NOMO-1 treated with dmso at 0.1 percent for 144 hours (cell line): ENCODE measurements at regions not wholly inside any gene's neighbourhood (a gene's known extent, or its start where the extent isn't known, plus 50 kb on each side); places are given as distances from the start of the nearest gene placed in this dataset.
"Not testable (repeated sequence)": the region's sequence is repeated elsewhere in the genome, so short reads cannot be mapped to it uniquely, and the experiment has no call there.

Experiments
- DNase-seq: peaks from one replicate; lab custom pipeline; 2025; ENCODE audit not compliant: unreplicated experiment; lab: John Stamatoyannopoulos, UW

DNA sequence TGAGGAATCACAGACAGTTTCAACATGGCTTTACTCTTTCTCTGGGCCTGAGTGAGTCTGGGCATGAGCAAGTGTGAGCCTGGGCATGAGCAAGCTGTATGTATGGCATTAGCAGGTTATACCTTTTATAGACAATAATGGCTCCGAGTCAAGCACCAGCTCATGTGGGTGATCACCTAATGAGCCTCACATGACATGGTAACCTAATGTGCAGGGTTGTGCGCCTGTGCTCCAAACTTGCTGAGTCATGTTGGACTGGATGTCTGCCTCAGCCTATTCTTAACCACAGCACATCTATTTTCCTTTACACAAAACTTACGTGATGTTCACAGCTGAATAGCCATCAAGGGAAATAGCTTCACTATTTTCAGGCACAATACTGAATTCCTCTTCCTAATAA lies 236.2 kb upstream of the NRIP1 start:
- no peak for DNase-seq

DNA sequence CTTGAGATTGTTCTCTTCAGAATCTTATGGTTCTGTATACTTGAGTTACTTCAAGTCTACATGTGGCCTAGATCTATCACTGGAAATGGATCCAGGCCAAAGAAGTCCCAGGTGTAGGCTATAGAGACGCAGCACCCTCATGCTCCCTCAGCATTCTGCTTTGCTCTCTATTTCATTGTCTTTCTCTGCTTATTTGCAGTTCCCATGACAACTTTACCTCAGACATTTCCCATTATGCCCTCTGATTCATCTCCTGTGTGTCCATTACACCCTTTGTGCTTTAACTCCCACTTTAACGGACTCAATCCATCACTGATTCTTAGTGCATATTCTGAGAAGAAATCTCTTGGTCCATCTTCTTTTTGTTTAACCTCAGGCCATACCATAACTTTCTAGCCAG lies 236.9 kb upstream of the NRIP1 start:
- DNase-seq: no peak

DNA sequence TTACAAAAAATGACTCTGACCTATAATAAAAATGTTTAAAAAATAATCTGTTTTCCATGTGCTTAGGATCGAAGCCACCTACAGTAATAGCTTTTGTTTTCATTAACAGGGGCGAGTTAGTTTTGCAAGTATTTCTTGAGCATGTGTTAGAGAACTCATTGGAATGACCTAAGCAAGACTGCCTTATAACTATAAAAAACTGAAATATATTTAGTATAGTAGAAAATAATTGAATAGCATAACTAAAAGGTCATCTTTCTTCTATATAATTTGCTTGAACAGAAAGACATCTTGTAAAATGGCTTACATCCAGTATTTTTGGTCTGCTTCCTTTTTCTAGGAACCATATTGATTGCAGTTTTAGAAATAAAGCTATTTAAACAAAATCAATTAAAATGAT lies 241.5 kb upstream of the NRIP1 start:
- no peak for DNase-seq

DNA sequence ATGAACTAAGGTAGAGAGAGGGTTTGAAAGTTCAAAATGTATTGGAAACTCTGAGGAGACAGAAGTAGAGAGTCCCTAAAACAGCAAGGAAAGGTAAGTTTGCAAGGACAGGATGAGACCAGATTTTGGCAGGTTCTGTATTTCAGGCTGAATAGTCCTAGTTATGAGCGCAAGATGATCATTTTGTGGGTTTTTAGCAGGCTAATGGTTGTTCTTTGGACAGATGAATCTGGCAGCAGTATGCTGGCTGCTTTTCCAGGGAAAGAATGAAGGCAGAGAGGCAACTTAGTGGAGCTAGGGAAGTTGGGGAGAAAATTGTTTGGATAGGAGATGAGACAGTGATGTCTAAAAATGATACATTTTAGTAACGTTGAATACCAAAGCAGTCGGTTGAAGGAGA lies 243.5 kb upstream of the NRIP1 start:
- DNase-seq: no peak

DNA sequence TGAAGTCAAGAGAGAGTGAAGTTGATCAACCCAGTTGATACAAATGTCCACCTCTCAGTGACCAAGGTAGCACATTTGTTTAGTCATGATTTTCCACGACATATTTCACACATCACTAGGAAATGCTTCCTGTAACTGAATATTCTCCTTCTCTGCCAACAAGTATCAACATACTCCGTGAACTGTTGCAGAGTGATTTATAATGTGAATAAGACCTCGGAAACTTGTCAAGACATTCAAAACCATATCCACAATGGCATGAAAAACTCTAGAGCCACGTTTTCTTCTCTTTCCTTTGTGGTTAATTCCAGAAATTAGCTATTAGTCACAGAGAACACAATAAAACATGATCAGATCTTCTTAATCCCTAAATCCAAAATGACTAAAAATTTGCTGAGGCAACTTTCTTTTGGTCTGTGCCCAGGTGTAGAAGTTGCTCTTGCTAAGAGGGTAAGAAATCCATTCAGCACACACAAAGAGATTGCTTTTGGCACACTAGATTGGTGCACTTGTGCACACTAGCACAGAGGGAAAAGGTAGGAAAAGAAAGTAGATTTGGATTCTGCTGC lies 244.3 kb upstream of the NRIP1 start:
- no peak for DNase-seq

DNA sequence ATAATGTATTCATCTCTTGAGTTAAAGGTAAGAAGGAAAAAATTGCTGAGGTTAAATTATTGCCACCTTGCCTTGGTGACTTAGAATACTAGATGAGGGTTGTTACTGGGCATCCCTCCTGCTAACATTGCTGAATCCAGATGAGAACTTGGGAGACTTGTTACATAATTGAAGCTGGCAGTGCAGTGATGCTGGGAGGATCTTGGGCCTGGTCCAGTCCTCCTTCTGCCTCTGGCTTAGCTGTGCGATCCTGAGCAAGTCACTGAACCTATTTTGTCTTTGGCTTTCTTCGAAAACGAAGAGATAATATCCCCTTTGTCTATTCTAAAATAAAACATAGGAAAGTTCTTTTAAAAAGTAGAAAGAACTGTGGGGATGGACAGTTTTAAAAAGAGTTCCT lies 244.9 kb upstream of the NRIP1 start:
- DNase-seq: no peak

DNA sequence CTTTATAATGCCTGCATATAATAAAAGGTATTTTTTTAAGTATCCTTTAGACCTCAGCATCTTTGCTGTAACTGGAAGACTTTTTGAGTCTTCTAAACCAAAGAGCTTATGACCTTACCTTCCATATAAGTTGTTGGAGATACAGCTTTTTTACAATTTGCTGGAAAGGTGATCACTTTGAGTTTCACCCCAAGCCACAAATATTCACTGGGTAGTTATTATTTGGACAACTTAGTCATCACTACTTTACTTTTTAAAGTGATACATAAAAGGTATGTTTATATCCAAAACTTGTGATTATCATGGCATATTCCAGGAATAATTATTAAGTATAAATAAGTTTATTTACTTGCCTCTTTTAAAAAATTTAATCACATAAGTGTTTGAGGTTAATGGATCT lies 246.7 kb upstream of the NRIP1 start:
- no peak for DNase-seq

DNA sequence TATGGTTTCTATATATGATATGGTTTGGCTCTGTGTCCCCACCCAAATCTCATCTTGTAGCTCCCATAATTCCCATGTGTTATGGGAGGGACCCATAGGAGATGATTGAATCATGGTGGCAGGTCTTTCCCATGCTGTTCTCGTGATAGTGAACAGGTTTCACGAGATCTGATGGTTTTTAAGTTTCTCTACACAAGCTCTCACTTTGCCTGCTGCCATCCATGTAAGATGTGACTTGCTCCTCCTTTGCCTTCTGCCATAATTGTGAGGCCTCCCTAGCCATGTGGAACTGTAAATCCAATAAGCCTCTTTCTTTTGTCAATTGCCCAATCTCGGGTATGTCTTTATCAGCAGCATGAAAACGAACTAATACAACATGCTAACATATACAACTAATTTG lies 252.2 kb upstream of the NRIP1 start:
- DNase-seq: not testable (repeated sequence)

DNA sequence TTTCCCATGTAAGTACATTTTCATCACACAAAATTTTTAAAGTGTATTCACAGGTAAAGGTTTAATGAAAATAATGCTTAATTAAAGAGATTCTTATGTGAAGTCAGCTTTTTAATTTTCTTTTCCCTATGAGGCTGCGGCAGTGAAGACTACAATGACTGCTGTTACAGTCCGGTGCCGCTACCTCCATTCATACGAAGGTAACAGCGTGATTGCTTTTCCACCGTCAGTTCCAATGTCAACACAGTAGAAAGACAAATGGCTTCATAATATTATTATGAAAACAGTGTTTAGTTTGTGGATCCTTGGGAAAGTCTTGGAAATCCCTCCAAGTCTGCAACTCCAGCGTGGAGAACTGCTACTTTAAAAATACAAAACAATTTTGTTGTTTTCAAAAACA lies 254.9 kb upstream of the NRIP1 start:
- DNase-seq: no peak

DNA sequence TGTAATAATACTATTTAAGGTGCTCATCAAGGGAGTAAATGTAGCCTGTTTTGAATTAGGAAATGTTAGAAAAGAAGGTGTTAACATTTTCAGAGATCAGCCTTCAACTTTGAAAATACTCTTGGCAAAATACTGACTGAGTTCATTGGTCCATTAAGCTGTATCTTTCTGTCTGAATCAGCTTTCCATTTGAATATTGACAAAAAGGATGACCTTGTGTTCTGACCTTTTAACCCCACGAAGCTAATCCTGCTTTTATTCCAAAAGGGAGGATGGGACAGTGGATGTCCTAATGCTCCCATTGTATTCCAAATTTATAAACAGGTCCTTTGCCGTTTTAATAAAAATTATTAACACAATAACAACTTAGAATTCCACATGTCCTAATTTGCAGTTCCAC lies 259.7 kb upstream of the NRIP1 start:
- DNase-seq: no peak

DNA sequence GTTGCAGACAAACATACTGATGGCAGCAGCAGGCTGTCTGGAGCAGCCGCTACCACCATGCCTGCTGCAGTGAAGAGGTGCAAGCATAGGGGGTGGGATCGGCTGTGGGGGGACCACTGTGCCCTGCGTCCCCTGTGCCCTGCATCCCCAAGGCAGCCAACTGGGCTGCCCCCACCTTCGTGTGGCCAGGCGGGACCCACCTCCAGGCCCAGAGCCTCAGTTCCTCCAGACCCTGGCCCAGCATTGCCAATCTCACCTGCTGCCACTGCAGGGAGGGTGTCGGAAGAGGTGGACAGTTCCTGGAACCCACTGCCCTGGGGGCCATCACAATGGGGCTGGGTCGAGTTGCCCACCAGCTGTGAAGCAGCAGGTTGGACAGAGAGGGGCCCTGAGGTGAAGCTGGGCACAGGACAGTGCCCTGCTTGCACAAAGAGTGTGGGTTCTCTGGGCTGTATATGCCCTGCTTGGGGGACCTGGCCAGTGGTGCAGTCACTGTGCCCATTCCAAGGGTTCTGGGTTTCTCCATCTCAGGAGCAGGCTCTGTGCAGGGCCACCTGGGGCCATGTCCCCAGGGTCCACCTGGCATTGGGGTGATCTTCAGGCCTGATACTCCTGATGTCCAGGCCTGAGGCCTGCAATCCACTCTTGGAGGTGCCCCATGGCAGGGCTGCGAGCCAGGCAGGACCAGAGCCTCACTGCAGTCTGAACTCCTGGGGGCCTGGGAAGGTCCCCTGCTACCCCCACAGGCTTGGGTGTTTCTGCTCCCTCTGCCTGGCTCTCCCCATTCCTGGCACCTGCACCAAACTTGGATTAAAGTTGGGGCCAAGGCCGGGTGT lies 261.4 kb upstream of the NRIP1 start:
- no peak for DNase-seq

DNA sequence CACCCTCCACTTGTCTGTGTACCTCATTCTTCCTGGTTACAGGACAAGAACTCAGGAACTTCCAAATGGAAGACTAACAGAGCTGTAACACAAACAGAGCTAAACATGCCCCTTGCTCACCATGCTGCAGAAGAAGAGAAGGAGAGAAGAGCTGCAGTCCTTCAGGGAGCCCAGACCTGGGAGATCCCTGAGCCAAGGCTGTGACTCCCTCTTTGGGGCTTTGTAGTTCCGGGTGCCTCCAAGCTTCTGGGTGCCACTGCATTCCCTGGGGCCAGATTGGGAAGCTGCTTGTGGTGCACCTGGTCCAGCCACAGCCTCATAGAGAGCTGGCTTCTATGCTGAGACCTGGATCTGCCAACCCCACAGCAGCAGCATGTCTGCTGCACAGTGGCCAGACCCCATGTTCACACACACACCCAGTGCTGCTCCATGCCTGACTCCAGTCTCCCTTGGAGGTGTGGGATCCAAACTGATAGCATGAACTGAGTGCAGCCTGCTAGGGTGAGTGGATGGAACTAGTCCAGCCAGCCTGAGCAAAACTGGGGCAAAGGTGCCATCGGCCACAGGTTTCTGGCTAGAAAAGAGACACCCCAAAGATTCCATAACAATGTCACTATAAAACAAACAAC lies 263.0 kb upstream of the NRIP1 start:
- DNase-seq: no peak

DNA sequence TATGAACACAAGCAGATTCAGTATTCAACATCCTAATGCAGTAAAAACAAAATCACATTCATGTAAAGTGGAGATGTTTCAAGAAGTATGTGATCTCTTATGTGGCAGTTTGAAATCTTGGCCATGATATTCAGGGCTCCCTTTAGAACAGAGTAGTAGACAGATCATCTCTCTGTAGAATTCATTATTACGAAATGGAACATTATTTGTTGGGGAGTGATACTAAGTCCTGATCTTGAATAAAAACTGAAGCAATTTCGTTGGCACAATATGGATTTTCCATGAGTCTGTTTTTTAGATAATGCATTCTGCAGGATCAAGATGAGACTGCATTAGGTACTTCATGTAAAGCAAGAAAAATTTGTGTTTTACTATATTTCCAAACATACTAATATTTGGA lies 264.4 kb upstream of the NRIP1 start:
- no peak for DNase-seq

DNA sequence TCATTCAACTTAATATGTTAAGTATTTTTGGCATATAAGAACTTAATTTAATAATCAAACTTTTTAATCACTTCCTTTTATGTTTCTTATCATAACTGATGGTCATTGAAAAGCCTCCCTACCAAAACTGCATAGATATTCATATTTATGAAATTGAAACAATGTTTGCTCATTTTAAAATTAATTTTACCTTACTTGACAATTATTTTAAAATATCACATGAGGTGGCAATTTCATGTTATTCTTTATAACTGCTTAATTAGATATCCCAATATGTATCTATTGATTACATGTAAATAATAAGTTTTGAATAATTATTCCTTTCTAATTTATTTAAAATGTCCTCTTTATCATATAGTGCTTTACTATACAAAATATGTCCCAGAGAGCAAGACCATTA lies 266.1 kb upstream of the NRIP1 start:
- DNase-seq: no peak

DNA sequence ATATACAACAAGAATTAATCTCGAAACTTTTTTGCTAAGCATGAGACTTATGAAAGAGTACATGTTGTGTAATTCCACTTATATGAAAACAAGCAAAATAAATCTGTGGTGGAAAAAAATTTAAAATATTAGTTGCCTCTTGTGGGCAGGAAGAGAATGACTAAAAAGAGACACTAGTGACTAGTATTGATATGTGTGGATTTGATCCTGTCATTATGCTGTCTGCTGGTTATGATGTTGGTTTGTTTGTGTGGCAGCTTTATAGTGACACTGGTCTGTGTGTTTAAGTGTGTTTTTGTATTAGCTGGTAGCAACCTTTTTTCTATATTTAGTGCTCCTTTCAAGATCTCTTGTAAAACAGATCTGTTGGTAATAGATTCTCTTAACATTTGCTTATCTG lies 267.8 kb upstream of the NRIP1 start:
- DNase-seq: no peak

DNA sequence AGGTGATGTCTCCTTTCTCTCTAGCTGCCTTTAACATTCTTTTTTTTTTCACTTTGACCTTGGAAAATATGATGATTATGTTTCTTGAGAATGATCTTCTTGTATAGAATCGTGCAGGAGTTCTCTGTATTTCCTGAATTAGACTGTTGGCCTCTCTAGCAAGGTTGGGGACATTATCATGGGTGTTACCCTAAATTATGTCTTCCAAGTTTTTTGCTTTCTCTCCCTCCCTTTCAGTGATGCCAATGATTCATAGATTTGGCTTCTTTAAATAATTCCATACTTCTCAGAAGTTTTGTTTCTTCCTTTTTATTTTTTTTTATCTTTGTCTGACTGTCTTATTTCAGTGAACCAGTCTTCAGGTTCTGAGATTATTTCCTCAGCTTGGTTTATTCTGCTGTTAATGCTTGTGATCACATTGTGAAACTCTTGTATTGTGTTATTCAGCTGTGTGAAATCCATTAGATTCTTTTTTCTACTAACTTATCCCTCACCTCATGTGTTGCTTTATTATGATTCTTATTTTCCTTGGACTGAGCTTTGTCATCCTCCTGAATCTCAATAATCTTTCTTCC lies 268.4 kb upstream of the NRIP1 start:
- no peak for DNase-seq

DNA sequence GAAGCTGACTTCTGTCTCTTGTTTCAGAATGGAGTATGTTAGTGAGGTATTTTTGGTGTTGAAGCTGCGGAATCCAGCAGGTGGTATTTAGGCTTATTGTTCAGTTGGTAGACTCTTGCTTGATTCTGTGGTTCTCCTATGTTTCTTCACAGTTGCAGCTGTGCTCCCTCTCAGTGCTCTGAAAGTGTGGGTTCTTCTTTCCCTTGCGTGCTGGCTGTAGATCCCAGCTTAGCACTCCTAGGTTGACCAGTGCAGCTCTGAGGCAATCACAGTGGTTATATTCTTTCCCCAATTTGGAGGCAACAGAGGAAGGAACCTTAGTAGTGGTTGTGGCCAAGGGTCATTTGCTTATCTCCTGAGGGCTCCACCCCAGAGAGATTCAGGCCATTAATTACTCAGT lies 269.2 kb upstream of the NRIP1 start:
- peak; percentile 61 for DNase-seq

DNA sequence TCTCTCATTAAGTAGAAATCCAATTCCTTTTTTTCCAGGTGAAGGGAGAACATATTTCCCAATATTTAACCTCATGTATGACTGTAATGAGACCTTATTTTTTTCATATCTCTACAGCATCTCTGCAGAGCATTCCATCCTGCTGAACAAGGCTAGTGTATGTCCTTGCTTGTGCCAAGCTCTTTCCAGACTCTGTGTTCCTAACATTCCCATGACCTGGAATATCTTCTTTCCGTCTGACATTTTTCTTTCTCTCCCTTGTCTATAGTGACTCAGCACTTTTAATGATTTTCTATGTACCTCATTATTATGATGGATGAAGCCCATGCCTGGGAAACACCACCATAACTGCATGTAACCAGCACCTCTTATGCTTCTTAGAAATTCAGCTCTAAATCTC lies 278.3 kb upstream of the NRIP1 start:
- DNase-seq: no peak

DNA sequence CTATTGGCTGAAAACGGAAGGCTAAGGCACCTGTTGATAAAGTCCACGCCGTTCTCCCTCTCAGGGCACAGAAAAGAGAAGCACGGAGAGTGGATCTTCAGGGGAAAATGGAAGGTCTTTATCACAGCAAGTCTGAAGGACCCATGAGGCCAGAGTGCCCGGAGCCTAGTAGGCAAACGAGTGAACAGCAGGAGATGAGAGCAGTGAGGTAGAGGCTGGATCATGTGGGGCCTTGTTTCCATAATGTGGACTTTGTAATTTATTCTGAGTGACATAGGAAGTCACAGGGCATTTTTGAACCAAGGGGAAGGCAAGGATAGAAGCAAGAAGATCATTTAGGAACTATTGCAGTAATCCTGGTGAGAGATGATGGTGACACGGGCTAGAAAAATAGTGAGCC lies 287.2 kb upstream of the NRIP1 start:
- no peak for DNase-seq

DNA sequence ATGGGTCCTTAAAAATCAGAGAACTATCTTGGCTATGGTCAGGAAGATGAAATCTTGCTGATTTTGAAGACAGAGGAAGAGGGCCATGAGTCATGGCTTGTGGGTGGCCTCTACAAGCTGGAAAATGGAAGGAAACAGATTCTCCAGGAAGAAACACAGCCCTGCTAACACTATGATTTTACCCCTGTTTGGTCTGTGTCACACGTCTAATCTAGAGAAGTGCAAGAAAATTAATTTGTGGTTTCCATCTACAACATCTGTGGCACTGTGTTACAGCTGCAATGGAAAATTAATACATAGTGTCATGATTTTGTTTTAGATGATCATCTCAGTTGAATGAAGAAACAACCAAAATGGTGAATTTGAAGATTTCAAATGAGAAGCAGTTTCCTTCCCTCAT lies 288.7 kb upstream of the NRIP1 start:
- DNase-seq: no peak

DNA sequence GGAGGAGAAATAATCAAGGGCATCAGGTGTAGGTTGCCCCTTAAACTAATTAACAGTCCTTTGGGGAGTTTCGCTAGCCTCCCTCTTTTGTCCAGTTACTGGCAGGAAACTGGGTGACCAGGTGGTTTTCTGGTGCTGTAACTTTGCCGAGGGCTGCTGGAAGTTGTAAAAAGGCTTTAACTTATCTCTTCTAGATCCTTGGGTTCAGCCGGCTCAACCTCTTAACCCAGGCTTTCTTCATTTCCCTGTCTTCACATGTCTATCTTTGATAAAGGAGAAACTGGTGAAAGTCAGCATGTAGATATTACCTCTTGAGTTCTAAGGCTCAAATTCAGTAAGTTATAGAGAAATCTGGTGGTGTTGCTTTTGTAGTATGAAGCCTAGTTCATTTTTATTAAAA lies 289.7 kb upstream of the NRIP1 start:
- DNase-seq: no peak

DNA sequence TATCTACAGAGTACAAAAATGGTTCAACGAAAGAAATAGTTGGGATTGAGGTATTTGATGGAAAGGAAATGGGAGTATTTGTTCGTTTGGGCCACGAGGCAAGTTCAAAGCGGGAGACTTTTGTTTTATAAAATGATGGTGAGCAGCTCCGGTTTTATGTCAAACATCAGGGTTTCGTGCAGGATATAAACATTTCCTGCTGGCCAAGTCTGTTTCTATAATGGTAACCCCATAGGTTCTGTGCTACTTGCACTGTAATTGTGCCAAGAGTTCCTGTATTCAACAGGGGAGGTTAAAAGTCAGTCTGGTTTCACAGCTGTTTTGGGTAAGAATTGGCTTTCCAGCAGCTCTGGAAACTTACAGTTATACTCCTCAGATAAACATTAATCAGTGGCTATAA lies 290.3 kb upstream of the NRIP1 start:
- DNase-seq: no peak
